Gastrocnemius medialis (tissue), 4 donors: ENCODE measurements at regions not wholly inside any gene's neighbourhood (a gene's known extent, or its start where the extent isn't known, plus 50 kb on each side); places are given as distances from the start of the nearest gene placed in this dataset.

ENCODE experiments used
- ATAC-seq, 2 donors: fragments of 150-250 bp; one replicate each; pipeline ENCODE4 v1.9.1; 2016
- DNase-seq, 2 donors: peaks; one replicate each; pipeline ENCODE4 v3.0.0-alpha.2; 2019
- H3K27ac ChIP-seq, 4 donors: fragments of 200-600 bp; sonication (generic); 1 replicate in 1 of 4; 2 replicates in 3 of 4; pipeline ENCODE4 v1.5.1; 2016 to 2018; ENCODE audit warnings: mild to moderate bottlenecking in 2 of 4, moderate library complexity in 1 of 4
- H3K27me3 ChIP-seq, 3 donors: fragments of 200-600 bp; sonication (generic) in 2 of 3; 1 replicate in 1 of 3; 2 replicates in 2 of 3; pipeline versions ENCODE4 v1.5.1 to v1.6.0; 2016 to 2019; ENCODE audit warnings: mild to moderate bottlenecking in 1 of 3, moderate library complexity in 1 of 3
- H3K36me3 ChIP-seq, 2 donors: fragments of 200-600 bp; sonication (generic) in 1 of 2; one replicate each; pipeline ENCODE4 v1.5.1; 2017 to 2018
- H3K4me1 ChIP-seq, 2 donors: fragments of 200-600 bp; sonication (generic) in 1 of 2; one replicate each; pipeline ENCODE4 v1.5.1; 2016 to 2017; ENCODE audit warnings: mild to moderate bottlenecking in 2 of 2
- H3K4me3 ChIP-seq, 4 donors: fragments of 200-600 bp; sonication (generic) in 3 of 4; 1 replicate in 1 of 4; 2 replicates in 3 of 4; pipeline ENCODE4 v1.5.1; 2016 to 2019; ENCODE audit warnings: mild to moderate bottlenecking in 2 of 4
- H3K9me3 ChIP-seq, 3 donors: fragments of 200-600 bp; sonication (generic) in 2 of 3; 1 replicate in 1 of 3; 2 replicates in 2 of 3; pipeline ENCODE4 v1.5.1; 2016 to 2019
- POLR2A ChIP-seq, 2 donors: fragments of 450-650 bp; IDR thresholded peaks; one replicate each; pipeline ENCODE4 v1.6.1; 2017; ENCODE audit warnings: antibody characterized with exemption in 2 of 2, mild to moderate bottlenecking in 2 of 2, moderate library complexity in 2 of 2
- in situ Hi-C, 4 donors: fragments of 200-750 bp; cut with MboI; loops; one replicate each; pipeline versions ENCODE4 v1.15.0 to v1.8.0; 2017; ENCODE audit warnings: low sequenced_read_pairs in 4 of 4
- intact Hi-C: fragments of 100-400 bp; cut with DNase I; formaldehyde crosslinking; loops from one replicate; pipeline ENCODE4 v1.15.1; 2023; ENCODE audit warnings: low total_unique reads
- TF ChIP-seq, protein P1 (sequence below), 5 experiments: fragments of 450-650 bp in 3 of 5; fragments of 200-600 bp in 2 of 5; sonication (generic) in 2 of 5; IDR thresholded peaks in 4 of 5; conservative IDR thresholded peaks in 1 of 5; 1 replicate in 4 of 5; 2 replicates in 1 of 5; pipeline ENCODE4 v1.5.1; 2016 to 2019; ENCODE audit warnings: antibody characterized with exemption in 5 of 5, mild to moderate bottlenecking in 3 of 5, moderate library complexity in 3 of 5

DNA sequence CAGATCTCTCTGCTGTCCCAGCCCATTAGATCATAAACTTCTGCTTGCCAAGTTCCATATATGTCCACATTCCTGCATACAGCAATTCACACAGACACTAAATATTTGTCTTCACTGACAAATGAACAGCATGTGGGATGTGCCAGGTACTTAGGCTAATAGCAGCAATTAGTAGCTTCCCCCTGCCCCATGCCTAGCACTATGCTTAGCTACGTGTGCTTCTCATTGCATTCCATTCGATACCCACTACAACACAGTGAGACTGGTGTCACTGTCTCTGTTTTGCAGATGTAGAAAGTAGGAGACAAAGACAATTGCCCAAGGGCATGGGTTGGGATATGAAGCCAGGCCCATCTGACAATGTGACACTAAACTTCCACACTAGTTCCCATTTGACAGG is 308.4 kb downstream of the BCL11B start:
- H3K9me3 ChIP-seq: no peaks in the 10 kb centered on the region
- no peaks in the 10 kb centered on the region for H3K36me3 ChIP-seq
- H3K4me3 ChIP-seq: no peak overlapping the region
- in situ Hi-C loops: no loop called here
- no peaks in the 10 kb centered on the region for H3K27me3 ChIP-seq
- DNase-seq: no peak
- H3K27ac ChIP-seq: no peak overlapping the region
- H3K4me1 ChIP-seq: no peaks in the 10 kb centered on the region
- ATAC-seq: no peak
- TF ChIP-seq, protein P1, sequence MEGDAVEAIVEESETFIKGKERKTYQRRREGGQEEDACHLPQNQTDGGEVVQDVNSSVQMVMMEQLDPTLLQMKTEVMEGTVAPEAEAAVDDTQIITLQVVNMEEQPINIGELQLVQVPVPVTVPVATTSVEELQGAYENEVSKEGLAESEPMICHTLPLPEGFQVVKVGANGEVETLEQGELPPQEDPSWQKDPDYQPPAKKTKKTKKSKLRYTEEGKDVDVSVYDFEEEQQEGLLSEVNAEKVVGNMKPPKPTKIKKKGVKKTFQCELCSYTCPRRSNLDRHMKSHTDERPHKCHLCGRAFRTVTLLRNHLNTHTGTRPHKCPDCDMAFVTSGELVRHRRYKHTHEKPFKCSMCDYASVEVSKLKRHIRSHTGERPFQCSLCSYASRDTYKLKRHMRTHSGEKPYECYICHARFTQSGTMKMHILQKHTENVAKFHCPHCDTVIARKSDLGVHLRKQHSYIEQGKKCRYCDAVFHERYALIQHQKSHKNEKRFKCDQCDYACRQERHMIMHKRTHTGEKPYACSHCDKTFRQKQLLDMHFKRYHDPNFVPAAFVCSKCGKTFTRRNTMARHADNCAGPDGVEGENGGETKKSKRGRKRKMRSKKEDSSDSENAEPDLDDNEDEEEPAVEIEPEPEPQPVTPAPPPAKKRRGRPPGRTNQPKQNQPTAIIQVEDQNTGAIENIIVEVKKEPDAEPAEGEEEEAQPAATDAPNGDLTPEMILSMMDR (IDR thresholded peaks at IDR 0.05 in 4 of 5, conservative IDR thresholded peaks at IDR 0.05 in 1 of 5): no peak
- TF ChIP-seq POLR2A (IDR thresholded peaks at IDR 0.05): no peak
- intact Hi-C loops: no loop called here

DNA sequence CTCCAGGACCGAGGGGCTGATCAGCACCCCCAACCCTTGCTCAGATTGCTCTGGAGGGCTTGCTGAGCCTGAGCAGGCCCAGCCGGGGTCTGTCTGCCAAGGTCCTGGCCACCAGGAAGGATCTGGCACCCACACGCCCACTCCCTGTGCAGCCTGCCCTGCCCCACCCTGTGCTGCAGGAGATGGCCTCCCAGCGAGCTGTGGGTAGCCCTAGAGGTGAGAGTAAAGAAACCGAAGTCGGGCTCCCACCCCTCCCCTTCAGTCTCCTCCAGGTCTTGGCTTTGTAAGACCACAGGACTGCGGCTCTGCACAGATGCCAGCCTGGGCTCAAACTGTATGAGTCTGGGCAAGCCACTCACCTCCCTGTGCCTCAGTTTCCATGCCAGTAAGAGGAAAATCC is 307.8 kb downstream of the BCL11B start:
- H3K4me1 ChIP-seq: no peaks in the 10 kb centered on the region
- no peaks in the 10 kb centered on the region for H3K27me3 ChIP-seq
- no peaks in the 10 kb centered on the region for H3K36me3 ChIP-seq
- DNase-seq (no peak), ATAC-seq (no peak)
- no peaks in the 10 kb centered on the region for H3K9me3 ChIP-seq
- H3K27ac ChIP-seq: no peak overlapping the region
- TF ChIP-seq, protein P1 (IDR thresholded peaks at IDR 0.05 in 4 of 5, conservative IDR thresholded peaks at IDR 0.05 in 1 of 5): no peak
- no peak for TF ChIP-seq POLR2A (IDR thresholded peaks at IDR 0.05)
- intact Hi-C loops (no loop called here), in situ Hi-C loops (no loop called here)
- H3K4me3 ChIP-seq: no peak overlapping the region

DNA sequence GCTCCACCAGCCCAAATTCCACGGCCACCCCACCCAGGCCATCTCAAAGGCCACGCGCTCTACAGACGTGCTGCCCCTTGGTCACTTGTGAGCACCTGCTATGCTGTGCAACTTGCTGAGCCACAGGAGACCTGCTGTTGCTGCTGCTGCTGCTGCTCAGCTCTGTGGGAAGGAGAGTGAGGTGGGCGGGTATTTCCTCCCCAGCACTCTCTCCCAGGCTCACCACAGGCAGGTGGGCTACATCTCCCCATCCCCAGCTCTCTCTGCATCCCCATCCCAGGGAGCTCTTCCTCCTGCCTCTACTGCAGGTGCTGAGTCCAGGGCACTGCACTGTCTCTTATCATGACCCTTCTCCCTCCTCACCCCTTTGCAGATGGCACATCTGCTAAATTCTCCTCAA is 306.9 kb downstream of the BCL11B start:
- ATAC-seq (no peak), DNase-seq (no peak)
- intact Hi-C loops (no loop called here), in situ Hi-C loops (no loop called here)
- Histone ChIP-seq H3K27me3 (no peaks in the 10 kb centered on the region), H3K4me1 (no peaks in the 10 kb centered on the region), H3K9me3 (no peaks in the 10 kb centered on the region), H3K4me3 (no peak overlapping the region), H3K36me3 (no peaks in the 10 kb centered on the region), H3K27ac (no peak overlapping the region)
- no peak for TF ChIP-seq POLR2A (IDR thresholded peaks at IDR 0.05)
- TF ChIP-seq, protein P1 (IDR thresholded peaks at IDR 0.05 in 4 of 5, conservative IDR thresholded peaks at IDR 0.05 in 1 of 5): no peak

DNA sequence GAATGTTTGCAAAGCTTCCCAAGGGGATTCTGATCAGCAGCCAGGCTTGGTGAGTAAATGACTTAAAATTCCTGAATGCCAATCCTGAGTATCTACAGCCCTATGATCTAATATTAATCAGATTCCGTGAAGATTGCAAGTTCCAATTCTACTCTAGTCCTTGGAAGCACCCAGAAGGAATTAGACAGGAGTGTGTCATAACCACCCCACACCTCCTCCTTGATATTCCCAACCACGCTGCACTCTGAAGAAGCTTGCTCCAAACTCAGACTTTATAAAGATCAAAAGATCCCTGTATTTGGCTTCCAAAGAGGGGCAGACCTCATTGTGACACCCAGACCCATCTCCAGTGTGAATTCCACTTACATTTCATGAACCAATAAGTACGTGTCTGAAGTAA is 306.0 kb downstream of the BCL11B start:
- Histone ChIP-seq H3K27me3 (no peaks in the 10 kb centered on the region), H3K27ac (no peak overlapping the region), H3K9me3 (no peaks in the 10 kb centered on the region), H3K36me3 (no peaks in the 10 kb centered on the region), H3K4me3 (no peak overlapping the region), H3K4me1 (no peaks in the 10 kb centered on the region)
- TF ChIP-seq, protein P1 (IDR thresholded peaks at IDR 0.05 in 4 of 5, conservative IDR thresholded peaks at IDR 0.05 in 1 of 5): no peak
- no peak for TF ChIP-seq POLR2A (IDR thresholded peaks at IDR 0.05)
- no peak for DNase-seq
- ATAC-seq: no peak
- in situ Hi-C loops (no loop called here), intact Hi-C loops (no loop called here)

DNA sequence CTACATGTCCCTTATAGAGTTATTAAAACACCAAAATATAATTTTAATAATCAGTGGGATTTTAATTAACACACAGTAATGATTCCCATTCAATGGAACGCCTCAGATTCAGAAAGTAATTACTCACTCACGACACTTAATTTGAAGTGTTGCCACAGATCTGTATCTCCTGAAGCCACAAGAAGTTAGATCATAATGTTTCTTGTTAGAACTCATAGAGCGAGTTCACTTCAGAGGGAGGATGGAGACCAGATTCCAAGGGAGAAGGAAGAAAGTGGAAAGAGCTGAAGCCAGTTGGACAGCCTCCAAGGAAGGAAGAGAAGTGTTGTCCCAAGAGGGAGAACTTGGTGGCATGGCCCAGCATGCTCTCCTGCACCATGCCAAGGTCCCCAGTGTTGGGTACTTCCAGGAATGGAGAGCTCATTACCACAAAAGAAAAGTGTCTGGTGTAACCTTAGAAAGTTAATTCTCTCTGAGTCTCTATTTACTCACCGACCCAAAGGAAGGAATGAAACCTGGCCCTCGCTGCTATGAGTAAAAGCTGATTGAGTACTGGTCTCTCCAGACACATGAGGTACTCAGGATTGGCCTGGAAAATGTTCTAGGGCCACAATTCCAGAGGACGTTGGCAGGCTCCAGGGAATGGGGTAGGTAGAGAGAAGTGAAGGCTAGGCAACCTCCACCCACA is 305.4 kb downstream of the BCL11B start:
- Histone ChIP-seq H3K4me1 (no peaks in the 10 kb centered on the region), H3K27ac (no peak overlapping the region), H3K4me3 (no peak overlapping the region), H3K9me3 (no peaks in the 10 kb centered on the region), H3K36me3 (no peaks in the 10 kb centered on the region), H3K27me3 (no peaks in the 10 kb centered on the region)
- no peak for DNase-seq
- intact Hi-C loops (no loop called here), in situ Hi-C loops (no loop called here)
- TF ChIP-seq, protein P1 (IDR thresholded peaks at IDR 0.05 in 4 of 5, conservative IDR thresholded peaks at IDR 0.05 in 1 of 5): no peak
- TF ChIP-seq POLR2A (IDR thresholded peaks at IDR 0.05): no peak
- no peak for ATAC-seq
